Activated CD4-positive, alpha-beta T cell treated with anti-CD3 and anti-CD28 coated beads for 36 hours (primary cell): ENCODE measurements at regions not wholly inside any gene's neighbourhood (a gene's known extent, or its start where the extent isn't known, plus 50 kb on each side); places are given as distances from the start of the nearest gene placed in this dataset.

Experiments
- ATAC-seq: fragments of 200-7000 bp; cut with Tn5 transposase; one replicate; pipeline ENCODE4 v1.10.0; 2021; ENCODE audit warnings: mild to moderate bottlenecking, moderate library complexity
- CTCF ChIA-PET: fragments of 350-600 bp; sonication (Branson Sonifier 250); formaldehyde crosslinking; loops from one replicate; lab custom pipeline; 2021; ENCODE audit warnings: antibody characterized with exemption; lab: Charles Lee
- POLR2A ChIA-PET: fragments of 350-600 bp; sonication (Branson Sonifier 250); formaldehyde crosslinking; loops from one replicate; lab custom pipeline; 2021; ENCODE audit warnings: antibody characterized with exemption, inconsistent platforms; lab: Charles Lee
- DNase-seq: peaks from one replicate; pipeline ENCODE4 v3.0.0-alpha.2; 2020
- H3K27ac Mint-ChIP-seq: one replicate; pipeline ENCODE4 v1.8.0; 2021; ENCODE audit warnings: mixed read lengths
- H3K27me3 Mint-ChIP-seq: one replicate; pipeline ENCODE4 v1.8.0; 2021; ENCODE audit warnings: mixed read lengths
- H3K36me3 Mint-ChIP-seq: one replicate; pipeline ENCODE4 v1.8.0; 2021; ENCODE audit warnings: low read depth, mixed read lengths
- H3K4me1 Mint-ChIP-seq: one replicate; pipeline ENCODE4 v1.8.0; 2021; ENCODE audit warnings: mixed read lengths
- H3K4me3 Mint-ChIP-seq: one replicate; pipeline ENCODE4 v1.8.0; 2021; ENCODE audit warnings: mild to moderate bottlenecking, moderate library complexity, mixed read lengths
- H3K9me3 Mint-ChIP-seq: one replicate; pipeline ENCODE4 v1.8.0; 2021; ENCODE audit warnings: low read depth, mixed read lengths
- intact Hi-C, 2 experiments: fragments of 100-400 bp; cut with DNase I in 1 of 2; cut with micrococcal nuclease in 1 of 2; formaldehyde crosslinking; loops; one replicate each; pipeline versions ENCODE4 v1.14.2 to v1.15.1; 2022 to 2024; cut with DNase I, micrococcal nuclease

- intact Hi-C loops = no loop called here
- Mint-ChIP-seq H3K27me3 (no peaks in the 10 kb centered on the region), H3K9me3 (no peaks in the 10 kb centered on the region), H3K4me1 (no peaks in the 10 kb centered on the region), H3K36me3 (no peaks in the 10 kb centered on the region), H3K4me3 (no peak overlapping the region), H3K27ac (no peak overlapping the region)
- CTCF ChIA-PET = no interaction called here
- POLR2A ChIA-PET = no interaction called here
- DNase-seq = no peak
- ATAC-seq = no peak
Observed at GRCh38 chrX:145178268-145178667, 69.0 kb upstream of the SPANXN1 start.

GRCh38 chrX:145190801-145191389, 56.4 kb upstream of the SPANXN1 start:
- no peak for ATAC-seq

More at GRCh38 chrX:145190801-145191389, 56.4 kb upstream of the SPANXN1 start:
- Mint-ChIP-seq H3K4me3 (no peak overlapping the region), H3K36me3 (no peaks in the 10 kb centered on the region), H3K27ac (no peak overlapping the region), H3K9me3 (no peaks in the 10 kb centered on the region), H3K27me3 (no peaks in the 10 kb centered on the region), H3K4me1 (no peaks in the 10 kb centered on the region)
- intact Hi-C loops = loop anchor here in 1 of 2 experiments (5.0 kb wide), 1 partner anchor 1524 kb away; no protein-coding TSS in a partner anchor
- DNase-seq = no peak
- ChIA-PET POLR2A (no interaction called here), CTCF (no interaction called here)
